ENCODE measurements at regions not wholly inside any gene's neighbourhood (a gene's known extent, or its start where the extent isn't known, plus 50 kb on each side); places are given as distances from the start of the nearest gene placed in this dataset.

- no peak for DNase-seq
Observed at GRCh38 chr11:92626624-92627023, 342.8 kb upstream of the MTNR1B start.

- no peak for DNase-seq
Observed at GRCh38 chr11:92627615-92628256, 341.7 kb upstream of the MTNR1B start.

GRCh38 chr11:92628401-92629292, 340.8 kb upstream of the MTNR1B start:
- no peak for DNase-seq

- DNase-seq = no peak
Observed at GRCh38 chr11:92632495-92632894, 337.0 kb upstream of the MTNR1B start.

- DNase-seq = no peak
Observed at GRCh38 chr11:92633820-92634219, 335.6 kb upstream of the MTNR1B start.

- no peak for DNase-seq
Observed at GRCh38 chr11:92636543-92637188, 332.8 kb upstream of the MTNR1B start.

- no peak for DNase-seq
Observed at GRCh38 chr11:92638678-92639077, 330.8 kb upstream of the MTNR1B start.

- no peak for DNase-seq
Observed at GRCh38 chr11:92642177-92642931, 327.1 kb upstream of the MTNR1B start.

GRCh38 chr11:92643827-92644226, 325.6 kb upstream of the MTNR1B start:
- no peak for DNase-seq

- no peak for DNase-seq
Observed at GRCh38 chr11:92644595-92645445, 324.6 kb upstream of the MTNR1B start.

GRCh38 chr11:92651159-92651558, 318.3 kb upstream of the MTNR1B start:
- DNase-seq = no peak

GRCh38 chr11:92653454-92653853, 316.0 kb upstream of the MTNR1B start:
- no peak for DNase-seq

GRCh38 chr11:92656783-92657182, 312.7 kb upstream of the MTNR1B start:
- no peak for DNase-seq

- DNase-seq = no peak
Observed at GRCh38 chr11:92657226-92657625, 312.2 kb upstream of the MTNR1B start.

GRCh38 chr11:92658733-92659132, 310.7 kb upstream of the MTNR1B start:
- DNase-seq = no peak

GRCh38 chr11:92659793-92660192, 309.7 kb upstream of the MTNR1B start:
- no peak for DNase-seq

- no peak for DNase-seq
Observed at GRCh38 chr11:92662601-92663360, 306.7 kb upstream of the MTNR1B start.

- no peak for DNase-seq
Observed at GRCh38 chr11:92663539-92663938, 305.9 kb upstream of the MTNR1B start.

GRCh38 chr11:92667486-92668152, 301.8 kb upstream of the MTNR1B start:
- DNase-seq = no peak

GRCh38 chr11:92670308-92670890, 299.1 kb upstream of the MTNR1B start:
- DNase-seq = no peak

Data from CD4-positive, alpha-beta T cell treated with Interleukin-10 for 1 hour (primary cell).